ENCODE measurements at regions not wholly inside any gene's neighbourhood (a gene's known extent, or its start where the extent isn't known, plus 50 kb on each side); places are given as distances from the start of the nearest gene placed in this dataset.

- Histone ChIP-seq H3K4me1 (ENCODE audit: insufficient read depth, low read length) (no peaks in the 10 kb centered on the region), H3K4me2 (ENCODE audit: low read depth, low read length) (no peak overlapping the region), H4K20me1 (ENCODE audit: insufficient read depth, low read length) (no peaks in the 10 kb centered on the region), H3K27ac (ENCODE audit: extremely low read length, insufficient read depth, low read length) (no peak overlapping the region), H3K9me3 (ENCODE audit: low read length) (peaks cover 35% of the 10 kb centered on the region), H3K27me3 (ENCODE audit: control insufficient read depth in 1 of 2, insufficient read depth in 2 of 2, low read length in 2 of 2) (no peaks in the 10 kb centered on the region), H3K36me3 (replicated peaks in 1 of 2; ENCODE audit: control insufficient read depth in 1 of 2, insufficient read depth in 2 of 2, low read length in 2 of 2) (no peaks in the 10 kb centered on the region), H3K79me2 (ENCODE audit: insufficient read depth, low read length) (no peaks in the 10 kb centered on the region), H2AFZ (ENCODE audit: low read length) (no peak overlapping the region), H3K9ac (ENCODE audit: insufficient read depth, low read depth, low read length) (no peak overlapping the region), H3K4me3 (replicated peaks in 1 of 3; ENCODE audit: insufficient read depth in 1 of 3, low read depth in 2 of 3, low read length in 3 of 3) (no peak overlapping the region)
- DNase-seq (ENCODE audit: low spot score) = no peak
- no peak for ATAC-seq
- TF ChIP-seq ARNT (IDR thresholded peaks at IDR 0.05) (no peak), ZNF850 (CRISPR knock-in tag; conservative IDR thresholded peaks at IDR 0.05) (no peak), GABPA (IDR thresholded peaks at IDR 0.05; ENCODE audit: low read depth, low read length) (no peak), GABPA (CRISPR knock-in tag; IDR thresholded peaks at IDR 0.05; ENCODE audit: low read depth) (no peak), LCORL (IDR thresholded peaks at IDR 0.05) (no peak), LCORL (CRISPR knock-in tag; IDR thresholded peaks at IDR 0.05) (no peak), GATAD2A (CRISPR knock-in tag; IDR thresholded peaks at IDR 0.05) (no peak), ZBTB49 (CRISPR knock-in tag; IDR thresholded peaks at IDR 0.05; ENCODE audit: borderline replicate concordance) (no peak), ZNF891 (CRISPR knock-in tag; IDR thresholded peaks at IDR 0.05) (no peak), ZNF296 (CRISPR knock-in tag; conservative IDR thresholded peaks at IDR 0.05) (no peak), ZNF512B (CRISPR knock-in tag; IDR thresholded peaks at IDR 0.05; ENCODE audit: borderline replicate concordance) (no peak), ZNF232 (CRISPR knock-in tag; IDR thresholded peaks at IDR 0.05; ENCODE audit: borderline replicate concordance) (no peak), MAX (IDR thresholded peaks at IDR 0.05) (no peak), HOXA9 (CRISPR knock-in tag; IDR thresholded peaks at IDR 0.05; ENCODE audit: borderline replicate concordance) (no peak), ZNF280B (CRISPR knock-in tag; IDR thresholded peaks at IDR 0.05; ENCODE audit: borderline replicate concordance) (no peak), ZSCAN9 (CRISPR knock-in tag; IDR thresholded peaks at IDR 0.05; ENCODE audit: borderline replicate concordance) (no peak), ZNF720 (CRISPR knock-in tag; IDR thresholded peaks at IDR 0.05) (no peak), JUNB (CRISPR knock-in tag; IDR thresholded peaks at IDR 0.05; ENCODE audit: borderline replicate concordance) (no peak)
- intact Hi-C loops (cut with micrococcal nuclease; ENCODE audit: unreplicated experiment) (no loop called here), in situ Hi-C loops (cut with HindIII; ENCODE audit: extremely low pct_ligation_motif_present, low pct_unique_long_range_greater_than_20kb) (no loop called here)
- CTCF ChIA-PET (ENCODE audit: low intra/inter-chr PET ratio, low total read pairs) = no interaction called here
- POLR2A ChIA-PET = no interaction called here
- WGBS (ENCODE audit: low lambda C conversion rate) = 4% methylated on average over 2 of the region's 2 CpGs
- BruUV-seq (replicated peaks) = no TSS peak
- no peak for FAIRE-seq
Measured at GRCh38 chr2:220580113-220580512, 952.7 kb downstream of the SLC4A3 start.
